Ishikawa (cell line): ENCODE measurements at regions not wholly inside any gene's neighbourhood (a gene's known extent, or its start where the extent isn't known, plus 50 kb on each side); places are given as distances from the start of the nearest gene placed in this dataset.

Experiments used
- EP300 ChIP-seq: IDR thresholded peaks from 2 replicates; pipeline ENCODE4 v1.6.1; 2012; ENCODE audit warnings: borderline replicate concordance
- TCF12 ChIP-seq: IDR thresholded peaks from 2 replicates; pipeline ENCODE4 v1.6.1; 2012; ENCODE audit warnings: low read depth

DNA sequence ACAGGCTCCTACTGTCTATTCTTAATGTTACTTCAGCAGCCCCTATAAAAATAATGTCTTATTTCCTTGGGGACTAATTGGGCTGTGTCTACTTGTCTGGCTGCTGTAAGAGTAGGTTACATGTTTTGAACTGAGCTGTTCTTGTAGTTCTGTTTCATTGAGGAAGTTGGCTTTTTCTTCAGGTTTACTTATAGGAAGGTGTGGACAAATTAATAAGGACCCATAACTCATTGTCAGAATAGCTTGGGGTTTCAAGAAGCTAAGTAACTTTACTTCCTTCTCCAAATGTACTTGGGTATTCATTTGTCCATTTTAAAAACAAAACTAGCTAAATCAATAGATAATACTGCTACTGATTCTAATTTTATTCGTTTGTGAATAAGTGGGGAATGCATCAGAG is 487.2 kb downstream of the FAT4 start:
- TF ChIP-seq EP300, result no peak
- TF ChIP-seq TCF12, result no peak
